ENCODE measurements at regions not wholly inside any gene's neighbourhood (a gene's known extent, or its start where the extent isn't known, plus 50 kb on each side); places are given as distances from the start of the nearest gene placed in this dataset.
A peak's percentile ranks its signal among the peaks of the same experiment; 100 is the strongest.

- Histone ChIP-seq H2AFZ (ENCODE audit: low read depth, low read length) (no peak overlapping the region), H3K36me3 (ENCODE audit: insufficient read depth, low read length) (no peaks in the 10 kb centered on the region), H3F3A (ENCODE audit: insufficient read depth, low read length, poor library complexity, severe bottlenecking) (no peaks in the 10 kb centered on the region), H3K4me3 (ENCODE audit: low read length) (no peak overlapping the region), H3K9ac (ENCODE audit: low read length) (no peak overlapping the region), H3K27me3 (ENCODE audit: insufficient read depth, low read depth, low read length) (no peaks in the 10 kb centered on the region), H3K4me2 (ENCODE audit: low read length) (no peak overlapping the region), H3K9me3 (ENCODE audit: low read length) (no peaks in the 10 kb centered on the region), H3K27ac (ENCODE audit: low read length) (no peak overlapping the region), H4K20me1 (ENCODE audit: insufficient read depth) (no peaks in the 10 kb centered on the region), H3K9me2 (ENCODE audit: insufficient read depth, low read length) (no peaks in the 10 kb centered on the region), H3K79me2 (replicated peaks; ENCODE audit: insufficient read depth, low read length) (no peaks in the 10 kb centered on the region)
- TF ChIP-seq REST (IDR thresholded peaks at IDR 0.05; ENCODE audit: borderline replicate concordance) (no peak), EZH2 (IDR thresholded peaks at IDR 0.05; ENCODE audit: borderline replicate concordance, insufficient read depth, low read length, poor library complexity, severe bottlenecking) (no peak), POLR2AphosphoS5 (IDR thresholded peaks at IDR 0.05) (no peak), TAF1 (IDR thresholded peaks at IDR 0.05; ENCODE audit: low read depth) (no peak), EP300 (conservative IDR thresholded peaks at IDR 0.05; ENCODE audit: poor library complexity, severe bottlenecking) (no peak), CTCF (IDR thresholded peaks at IDR 0.05; ENCODE audit: poor library complexity, severe bottlenecking) (no peak), SMC3 (conservative IDR thresholded peaks at IDR 0.05; ENCODE audit: poor library complexity) (no peak), MXI1 (conservative IDR thresholded peaks at IDR 0.05; ENCODE audit: poor library complexity, severe bottlenecking) (no peak), RAD21 (conservative IDR thresholded peaks at IDR 0.05) (no peak)
Measured at GRCh38 chr3:73815966-73816365, 191.2 kb upstream of the PDZRN3 start.

GRCh38 chr3:73813692-73814292, 189.1 kb upstream of the PDZRN3 start:
- TF ChIP-seq EP300 (conservative IDR thresholded peaks at IDR 0.05; ENCODE audit: poor library complexity, severe bottlenecking): peak; percentile 80
- TF ChIP-seq POLR2AphosphoS5 (IDR thresholded peaks at IDR 0.05): peak; percentile 35
- TF ChIP-seq TAF1 (IDR thresholded peaks at IDR 0.05; ENCODE audit: low read depth): no peak
- no peak for TF ChIP-seq CTCF (IDR thresholded peaks at IDR 0.05; ENCODE audit: poor library complexity, severe bottlenecking)
- peak; percentile 90 for TF ChIP-seq REST (IDR thresholded peaks at IDR 0.05; ENCODE audit: borderline replicate concordance)
- no peak for TF ChIP-seq SMC3 (conservative IDR thresholded peaks at IDR 0.05; ENCODE audit: poor library complexity)
- Histone ChIP-seq H3K4me3 (ENCODE audit: low read length) (no peak overlapping the region), H4K20me1 (ENCODE audit: insufficient read depth) (no peaks in the 10 kb centered on the region), H3K27ac (ENCODE audit: low read length) (peak overlapping the region; percentile 60), H3K27me3 (ENCODE audit: insufficient read depth, low read depth, low read length) (no peaks in the 10 kb centered on the region), H3F3A (ENCODE audit: insufficient read depth, low read length, poor library complexity, severe bottlenecking) (no peaks in the 10 kb centered on the region), H3K9ac (ENCODE audit: low read length) (no peak overlapping the region), H3K36me3 (ENCODE audit: insufficient read depth, low read length) (no peaks in the 10 kb centered on the region), H3K9me3 (ENCODE audit: low read length) (no peaks in the 10 kb centered on the region), H2AFZ (ENCODE audit: low read depth, low read length) (no peak overlapping the region), H3K9me2 (ENCODE audit: insufficient read depth, low read length) (no peaks in the 10 kb centered on the region), H3K4me2 (ENCODE audit: low read length) (no peak overlapping the region), H3K79me2 (replicated peaks; ENCODE audit: insufficient read depth, low read length) (no peaks in the 10 kb centered on the region)
